ENCODE measurements at regions not wholly inside any gene's neighbourhood (a gene's known extent, or its start where the extent isn't known, plus 50 kb on each side); places are given as distances from the start of the nearest gene placed in this dataset.

GRCh38 chr12:131372706-131373195 lies 338.1 kb upstream of the SFSWAP start:
- Histone ChIP-seq H3K4me1 (ENCODE audit: insufficient read depth, low read length) (no peaks in the 10 kb centered on the region), H3K27me3 (ENCODE audit: control insufficient read depth in 1 of 2, insufficient read depth in 2 of 2, low read length in 2 of 2) (no peaks in the 10 kb centered on the region), H3K9me3 (ENCODE audit: control insufficient read depth in 1 of 2, insufficient read depth in 1 of 2, low read length in 2 of 2) (no peaks in the 10 kb centered on the region), H3K36me3 (ENCODE audit: insufficient read depth, low read length) (no peaks in the 10 kb centered on the region), H3K4me3 (ENCODE audit: low read length) (no peak overlapping the region), H3K27ac (ENCODE audit: low read depth in 1 of 2, low read length in 2 of 2) (no peak overlapping the region)
- intact Hi-C loops (cut with DNase I, micrococcal nuclease) = no loop called here
- ChIA-PET CTCF (no interaction called here), POLR2A (no interaction called here)
- H3K4me3 Mint-ChIP-seq = no peak overlapping the region
- peaks cover 5% of the 10 kb centered on the region for H3K27me3 Mint-ChIP-seq
- no peak for TF ChIP-seq CTCF (IDR thresholded peaks at IDR 0.05)
- H3K9me3 Mint-ChIP-seq = no peaks in the 10 kb centered on the region
- no peak overlapping the region for H3K27ac Mint-ChIP-seq
- ATAC-seq (ENCODE audit: poor library complexity) (no peak), DNase-seq (no peak)
- H3K4me1 Mint-ChIP-seq (ENCODE audit: low read depth) = no peaks in the 10 kb centered on the region
- H3K36me3 Mint-ChIP-seq (ENCODE audit: low read depth) = no peaks in the 10 kb centered on the region

GRCh38 chr12:131375261-131375971 lies 335.5 kb upstream of the SFSWAP start:
- no peak for TF ChIP-seq CTCF (IDR thresholded peaks at IDR 0.05)
- Histone ChIP-seq H3K4me3 (ENCODE audit: low read length) (no peak overlapping the region), H3K36me3 (ENCODE audit: insufficient read depth, low read length) (no peaks in the 10 kb centered on the region), H3K27me3 (ENCODE audit: control insufficient read depth in 1 of 2, insufficient read depth in 2 of 2, low read length in 2 of 2) (no peaks in the 10 kb centered on the region), H3K9me3 (ENCODE audit: control insufficient read depth in 1 of 2, insufficient read depth in 1 of 2, low read length in 2 of 2) (no peaks in the 10 kb centered on the region), H3K27ac (ENCODE audit: low read depth in 1 of 2, low read length in 2 of 2) (no peak overlapping the region), H3K4me1 (ENCODE audit: insufficient read depth, low read length) (no peaks in the 10 kb centered on the region)
- ChIA-PET CTCF (no interaction called here), POLR2A (no interaction called here)
- ATAC-seq (ENCODE audit: poor library complexity) (no peak), DNase-seq (no peak)
- intact Hi-C loops (cut with DNase I, micrococcal nuclease) = no loop called here
- no peak overlapping the region for H3K27ac Mint-ChIP-seq
- H3K36me3 Mint-ChIP-seq (ENCODE audit: low read depth) = no peaks in the 10 kb centered on the region
- H3K9me3 Mint-ChIP-seq = no peaks in the 10 kb centered on the region
- H3K4me3 Mint-ChIP-seq = no peak overlapping the region
- no peaks in the 10 kb centered on the region for H3K4me1 Mint-ChIP-seq (ENCODE audit: low read depth)
- H3K27me3 Mint-ChIP-seq = peaks cover 5% of the 10 kb centered on the region

DNA sequence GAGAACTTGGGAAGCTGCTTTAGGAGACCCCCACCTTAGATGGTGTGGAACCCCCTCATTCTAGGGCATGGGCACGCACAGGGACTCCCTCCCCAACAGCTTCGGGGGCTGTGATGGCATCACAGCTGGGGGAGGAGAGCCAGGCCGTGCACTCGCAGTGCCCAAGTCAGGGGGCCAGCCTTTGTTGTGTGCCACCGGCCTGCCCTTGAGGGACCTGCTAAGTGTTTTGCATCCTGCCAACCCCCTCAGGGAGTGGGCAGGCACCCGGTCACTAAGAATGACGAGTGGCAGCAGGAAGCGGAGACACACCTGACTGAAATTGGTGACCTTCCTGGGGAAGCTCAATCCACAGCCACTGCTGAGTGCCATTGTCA lies 334.9 kb upstream of the SFSWAP start:
- ChIA-PET CTCF (no interaction called here), POLR2A (no interaction called here)
- peaks cover 5% of the 10 kb centered on the region for H3K27me3 Mint-ChIP-seq
- no peak for ATAC-seq (ENCODE audit: poor library complexity)
- H3K27ac Mint-ChIP-seq = no peak overlapping the region
- no peak for DNase-seq
- H3K4me1 ChIP-seq (ENCODE audit: insufficient read depth, low read length) = no peaks in the 10 kb centered on the region
- H3K36me3 Mint-ChIP-seq (ENCODE audit: low read depth) = no peaks in the 10 kb centered on the region
- no peaks in the 10 kb centered on the region for H3K4me1 Mint-ChIP-seq (ENCODE audit: low read depth)
- H3K27ac ChIP-seq (ENCODE audit: low read depth in 1 of 2, low read length in 2 of 2) = no peak overlapping the region
- H3K4me3 ChIP-seq (ENCODE audit: low read length) = no peak overlapping the region
- no peaks in the 10 kb centered on the region for H3K36me3 ChIP-seq (ENCODE audit: insufficient read depth, low read length)
- H3K27me3 ChIP-seq (ENCODE audit: control insufficient read depth in 1 of 2, insufficient read depth in 2 of 2, low read length in 2 of 2) = no peaks in the 10 kb centered on the region
- intact Hi-C loops (cut with DNase I, micrococcal nuclease) = no loop called here
- peaks cover 0 to 3% of the 10 kb centered on the region in 2 experiments for H3K9me3 ChIP-seq (ENCODE audit: control insufficient read depth in 1 of 2, insufficient read depth in 1 of 2, low read length in 2 of 2)
- TF ChIP-seq CTCF (IDR thresholded peaks at IDR 0.05) = no peak
- H3K4me3 Mint-ChIP-seq = no peak overlapping the region
- no peaks in the 10 kb centered on the region for H3K9me3 Mint-ChIP-seq
